Suppressor macrophage (primary cell): ENCODE measurements at regions not wholly inside any gene's neighbourhood (a gene's known extent, or its start where the extent isn't known, plus 50 kb on each side); places are given as distances from the start of the nearest gene placed in this dataset.
"Not testable (repeated sequence)": the region's sequence is repeated elsewhere in the genome, so short reads cannot be mapped to it uniquely, and the experiment has no call there.

Experiments
- DNase-seq, 4 experiments: peaks; one replicate each; pipeline ENCODE4 v3.0.0-alpha.2; 2020 to 2022

GRCh38 chr4:141346144-141346543, 125.4 kb downstream of the ZNF330 start:
- peak in 3 of 4 experiments; percentile 58 to 78 (median 67) for DNase-seq

GRCh38 chr4:141347684-141348083, 127.0 kb downstream of the ZNF330 start:
- DNase-seq, result peak in 2 of 4 experiments; percentile 16 to 33

- DNase-seq, result peak; percentile 66 to 88 (median 76)
Measured at GRCh38 chr4:141348125-141348524, 127.4 kb downstream of the ZNF330 start.

GRCh38 chr4:141348573-141348972, 127.9 kb downstream of the ZNF330 start:
- peak in 2 of 4 experiments; percentile 11 to 39 for DNase-seq

- no peak for DNase-seq
Measured at GRCh38 chr4:141349236-141349635, 128.5 kb downstream of the ZNF330 start.

GRCh38 chr4:141350122-141350905, 129.6 kb downstream of the ZNF330 start:
- no peak for DNase-seq

GRCh38 chr4:141352331-141352730, 131.6 kb downstream of the ZNF330 start:
- DNase-seq, result peak in 3 of 4 experiments; percentile 49 to 84 (median 67)

- DNase-seq, result peak; percentile 70 to 91 (median 81)
Measured at GRCh38 chr4:141352909-141353525, 132.3 kb downstream of the ZNF330 start.

- no peak for DNase-seq
Measured at GRCh38 chr4:141356321-141356962, 135.7 kb downstream of the ZNF330 start.

- DNase-seq, result no peak
Measured at GRCh38 chr4:141356963-141357335, 136.3 kb downstream of the ZNF330 start.

- DNase-seq, result not testable (repeated sequence)
Measured at GRCh38 chr4:141368241-141368640, 147.5 kb downstream of the ZNF330 start.

GRCh38 chr4:141371206-141371605, 150.5 kb downstream of the ZNF330 start:
- DNase-seq, result no peak

GRCh38 chr4:141375855-141376254, 155.2 kb downstream of the ZNF330 start:
- DNase-seq, result no peak

GRCh38 chr4:141376769-141377168, 156.1 kb downstream of the ZNF330 start:
- no peak for DNase-seq

- no peak for DNase-seq
Measured at GRCh38 chr4:141387299-141387698, 166.6 kb downstream of the ZNF330 start.

- peak in 3 of 4 experiments; percentile 2 to 20 (median 7) for DNase-seq
Measured at GRCh38 chr4:141388481-141388880, 167.8 kb downstream of the ZNF330 start.

GRCh38 chr4:141389649-141390048, 169.0 kb downstream of the ZNF330 start:
- no peak for DNase-seq

GRCh38 chr4:141390571-141390970, 169.9 kb downstream of the ZNF330 start:
- no peak for DNase-seq

- no peak for DNase-seq
Measured at GRCh38 chr4:141391293-141391692, 170.6 kb downstream of the ZNF330 start.

GRCh38 chr4:141391771-141392170, 171.1 kb downstream of the ZNF330 start:
- no peak for DNase-seq

GRCh38 chr4:141395246-141395830, 174.6 kb downstream of the ZNF330 start:
- peak; percentile 5 to 49 (median 36) for DNase-seq

- no peak for DNase-seq
Measured at GRCh38 chr4:141395919-141396318, 175.2 kb downstream of the ZNF330 start.

- DNase-seq, result no peak
Measured at GRCh38 chr4:141402712-141403111, 182.0 kb downstream of the ZNF330 start.
